NCI-H510A (cell line): ENCODE measurements at regions not wholly inside any gene's neighbourhood (a gene's known extent, or its start where the extent isn't known, plus 50 kb on each side); places are given as distances from the start of the nearest gene placed in this dataset.
A peak's percentile ranks its signal among the peaks of the same experiment; 100 is the strongest.
"Not testable (repeated sequence)": the region's sequence is repeated elsewhere in the genome, so short reads cannot be mapped to it uniquely, and the experiment has no call there.

ENCODE experiments used
- DNase-seq: peaks from one replicate; lab custom pipeline; 2025; lab: John Stamatoyannopoulos, UW

- no peak for DNase-seq
Measured at GRCh38 chr9:75197561-75197960, 109.2 kb downstream of the OSTF1 start.

- no peak for DNase-seq
Measured at GRCh38 chr9:75198436-75198835, 110.1 kb downstream of the OSTF1 start.

GRCh38 chr9:75200892-75201470 lies 112.7 kb downstream of the OSTF1 start:
- DNase-seq = peak; percentile 7

GRCh38 chr9:75201480-75202209 lies 113.3 kb downstream of the OSTF1 start:
- no peak for DNase-seq

DNA sequence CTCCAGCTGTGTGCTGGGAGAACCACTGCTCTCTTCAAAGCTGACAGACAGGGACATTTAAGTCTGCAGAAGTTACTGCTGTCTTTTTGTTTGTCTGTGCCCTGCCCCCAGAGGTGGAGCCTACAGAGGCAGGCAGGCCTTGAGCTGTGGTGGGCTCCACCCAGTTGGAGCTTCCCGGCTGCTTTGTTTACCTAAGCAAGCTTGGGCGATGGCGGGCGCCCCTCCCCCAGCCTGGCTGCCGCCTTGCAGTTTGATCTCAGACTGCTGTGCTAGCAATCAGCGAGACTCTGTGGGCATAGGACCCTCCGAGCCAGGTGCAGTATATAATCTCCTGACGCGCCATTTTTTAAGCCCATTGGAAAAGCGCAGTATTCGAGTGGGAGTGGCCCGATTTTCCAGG lies 119.7 kb downstream of the OSTF1 start:
- DNase-seq = not testable (repeated sequence)

- DNase-seq = no peak
Measured at GRCh38 chr9:75210215-75210614, 121.9 kb downstream of the OSTF1 start.

DNA sequence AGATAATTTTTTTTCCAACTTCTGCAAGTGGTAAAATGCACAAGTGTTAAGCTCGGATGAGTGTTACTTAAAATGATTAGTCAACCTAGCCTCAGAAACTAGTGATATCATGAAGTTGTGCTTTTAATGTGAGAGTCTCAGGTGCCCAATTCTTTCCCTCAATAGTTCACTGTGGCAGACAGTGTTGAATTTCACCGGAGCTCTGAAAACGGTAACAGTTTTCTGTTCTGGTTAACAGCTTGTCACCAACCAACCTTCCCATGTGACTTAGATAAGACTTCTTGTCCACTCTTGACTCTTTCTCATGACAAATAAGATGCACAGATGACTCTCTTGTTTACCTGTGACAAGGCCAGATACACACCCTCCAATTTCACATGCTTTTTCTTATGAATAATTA lies 125.5 kb downstream of the OSTF1 start:
- no peak for DNase-seq

DNA sequence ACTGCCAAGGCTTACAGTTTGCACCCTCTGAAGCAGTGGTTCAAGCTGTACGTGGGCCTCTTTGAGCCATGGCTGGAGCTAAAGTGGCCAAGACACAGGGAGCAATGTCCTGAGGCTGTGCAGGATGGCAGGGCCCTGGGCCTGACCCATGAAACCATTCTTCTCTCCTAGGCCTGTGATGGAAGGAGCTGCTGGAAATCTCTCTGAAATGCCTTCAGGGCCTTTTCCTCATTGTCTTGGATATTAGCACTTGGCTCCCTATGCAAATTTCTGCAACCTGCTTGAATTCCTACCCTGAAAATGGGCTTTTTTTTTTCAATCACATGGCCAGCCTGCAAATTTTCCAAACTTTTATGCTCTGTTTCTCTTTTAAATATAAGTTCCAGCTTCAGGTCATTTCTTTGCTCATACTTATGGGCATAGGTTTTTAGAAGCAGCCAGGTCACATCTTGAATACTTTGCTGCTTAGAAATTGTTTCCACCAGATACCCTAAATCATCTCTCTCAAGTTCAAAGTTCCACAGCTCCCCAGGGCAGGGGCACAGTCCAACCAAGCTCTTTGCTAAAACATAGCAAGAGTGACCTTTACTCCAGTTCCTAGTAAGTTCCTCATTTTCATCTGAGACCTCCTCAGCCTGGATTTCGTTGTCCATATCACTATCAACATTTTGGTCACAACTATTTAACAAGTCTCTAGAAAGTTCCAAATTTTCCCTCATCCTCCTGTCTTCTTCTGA lies 138.3 kb downstream of the OSTF1 start:
- DNase-seq = no peak

- no peak for DNase-seq
Measured at GRCh38 chr9:75228893-75229292, 140.6 kb downstream of the OSTF1 start.

- peak; percentile 47 for DNase-seq
Measured at GRCh38 chr9:75229605-75230332, 141.5 kb downstream of the OSTF1 start.

DNA sequence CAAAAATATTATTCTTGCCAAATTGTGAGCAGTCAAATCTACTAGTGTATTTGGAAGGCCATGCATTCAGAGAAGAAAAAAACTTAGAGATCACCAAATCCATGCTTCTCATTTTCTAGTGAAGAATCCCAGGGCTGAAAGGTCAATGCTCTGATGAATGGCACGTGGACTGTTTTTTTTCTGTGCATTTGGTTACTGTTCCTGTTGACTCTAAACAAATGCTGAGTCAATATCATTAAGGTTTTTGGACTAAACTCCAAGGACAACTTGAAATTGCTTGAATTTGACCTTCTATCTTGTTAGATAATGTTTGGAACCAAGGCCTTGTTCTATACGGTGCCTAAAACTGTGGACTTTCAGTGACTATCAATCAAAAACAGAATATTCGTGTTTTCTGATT lies 142.2 kb downstream of the OSTF1 start:
- DNase-seq = no peak

DNA sequence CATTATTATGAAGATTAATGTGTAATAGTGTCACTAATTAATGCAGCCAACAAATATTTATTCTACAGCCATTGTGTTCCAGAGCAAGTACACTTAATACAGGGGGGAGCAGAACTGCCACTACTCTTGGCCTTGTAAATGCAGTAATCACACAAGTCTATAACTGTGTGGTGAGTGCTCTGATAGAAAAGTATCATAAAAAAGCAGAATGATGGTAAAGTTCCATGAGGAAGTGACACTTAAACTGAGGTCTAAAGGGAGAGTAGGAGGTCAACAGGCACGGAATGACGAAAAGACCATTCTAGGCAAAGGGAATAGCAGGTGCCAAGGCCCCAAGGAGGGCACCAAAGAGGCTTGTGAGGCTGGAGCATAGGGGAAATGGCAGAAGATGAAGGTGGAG lies 142.9 kb downstream of the OSTF1 start:
- no peak for DNase-seq

DNA sequence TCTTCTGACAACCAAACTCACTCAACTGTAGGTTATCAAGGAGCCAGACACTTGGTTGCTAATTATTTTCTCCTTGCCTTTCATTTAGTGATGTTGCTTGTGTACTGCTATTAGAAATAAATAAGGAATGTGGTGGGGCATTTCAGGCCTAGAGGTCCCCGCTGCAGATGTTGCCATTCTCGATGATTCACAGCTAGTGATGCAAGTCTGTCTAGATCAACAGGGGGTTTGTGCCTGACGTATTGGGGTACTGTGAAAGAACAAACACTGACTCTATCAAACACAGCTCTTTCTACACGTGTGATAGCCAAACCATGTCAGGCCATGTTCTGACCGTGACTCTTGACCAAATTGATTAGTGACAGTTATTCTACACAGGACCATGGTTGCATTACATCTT lies 144.7 kb downstream of the OSTF1 start:
- DNase-seq = no peak

- peak; percentile 4 for DNase-seq
Measured at GRCh38 chr9:75235632-75236031, 147.3 kb downstream of the OSTF1 start.

DNA sequence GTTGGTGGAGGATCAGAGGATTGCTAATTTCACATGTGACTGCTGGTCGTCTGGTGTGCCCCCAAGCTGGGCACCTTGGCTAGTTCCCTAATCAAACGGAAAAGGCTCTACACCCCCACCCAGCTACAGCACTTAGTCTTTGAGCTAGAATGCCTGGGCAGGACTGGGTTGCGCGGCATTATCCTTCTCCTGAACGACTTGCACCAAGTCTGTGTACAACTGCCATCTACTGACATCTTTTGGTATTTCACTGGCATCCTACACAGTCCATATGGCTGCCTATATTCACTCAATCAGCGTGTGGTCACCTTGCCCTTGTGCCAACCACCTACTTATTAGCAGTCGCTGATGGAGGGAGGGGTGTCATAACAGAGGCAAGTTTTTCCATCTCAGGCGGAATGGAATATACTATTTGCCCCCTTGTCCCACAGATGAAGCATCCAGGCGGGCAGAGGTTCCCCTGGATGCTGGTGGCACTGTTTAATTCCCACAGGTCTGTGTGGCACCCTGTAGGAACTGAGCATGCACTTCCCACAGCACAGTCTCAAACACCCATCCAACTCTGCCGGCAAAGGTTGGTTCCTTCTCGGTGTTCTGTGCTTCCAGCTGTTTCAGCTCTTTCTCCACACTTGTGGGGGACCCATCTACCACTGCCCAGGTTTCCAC lies 150.1 kb downstream of the OSTF1 start:
- peak; percentile 22 for DNase-seq

GRCh38 chr9:75239176-75239575 lies 150.9 kb downstream of the OSTF1 start:
- peak; percentile 54 for DNase-seq

GRCh38 chr9:75242426-75242825 lies 154.1 kb downstream of the OSTF1 start:
- DNase-seq = no peak

DNA sequence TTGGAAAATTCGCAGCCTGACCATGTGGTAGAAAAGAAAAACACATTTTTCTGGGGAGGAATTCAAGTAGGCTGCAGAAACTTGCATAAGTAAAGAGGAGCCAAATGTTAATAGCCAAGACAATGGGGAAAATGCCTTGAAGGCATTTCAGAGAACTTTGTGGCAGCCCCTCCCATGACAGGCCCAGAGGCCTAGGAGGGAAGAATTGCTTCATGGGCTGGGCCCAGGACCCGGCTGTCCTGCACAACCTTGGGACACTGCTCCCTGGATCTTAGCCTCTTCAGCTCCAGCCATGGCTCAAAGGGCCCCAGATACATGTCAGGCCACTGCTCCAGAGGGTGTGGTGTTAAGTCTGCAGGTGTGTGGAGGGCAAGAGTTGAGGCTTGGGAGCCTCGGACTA lies 158.6 kb downstream of the OSTF1 start:
- DNase-seq = no peak

- peak; percentile 4 for DNase-seq
Measured at GRCh38 chr9:75265525-75265972, 177.2 kb downstream of the OSTF1 start.

DNA sequence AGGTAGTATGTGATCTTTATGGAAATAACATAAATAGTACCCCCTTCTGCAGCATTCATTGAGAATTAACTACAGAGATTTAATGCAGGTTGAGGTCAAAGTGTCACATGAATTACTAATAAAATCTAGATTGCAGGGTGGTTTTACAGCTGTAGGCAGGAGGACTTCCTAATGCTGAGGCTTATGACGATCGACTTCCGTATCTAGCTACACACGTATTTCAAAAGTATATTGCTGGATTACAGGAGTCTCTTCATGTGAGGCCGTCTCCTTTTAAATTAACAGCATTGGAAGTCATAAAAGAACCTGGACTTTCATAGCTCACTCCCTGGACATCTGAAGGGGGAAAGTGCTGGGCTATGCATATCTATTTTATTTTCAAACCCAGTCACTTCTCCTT lies 180.9 kb downstream of the OSTF1 start:
- no peak for DNase-seq

DNA sequence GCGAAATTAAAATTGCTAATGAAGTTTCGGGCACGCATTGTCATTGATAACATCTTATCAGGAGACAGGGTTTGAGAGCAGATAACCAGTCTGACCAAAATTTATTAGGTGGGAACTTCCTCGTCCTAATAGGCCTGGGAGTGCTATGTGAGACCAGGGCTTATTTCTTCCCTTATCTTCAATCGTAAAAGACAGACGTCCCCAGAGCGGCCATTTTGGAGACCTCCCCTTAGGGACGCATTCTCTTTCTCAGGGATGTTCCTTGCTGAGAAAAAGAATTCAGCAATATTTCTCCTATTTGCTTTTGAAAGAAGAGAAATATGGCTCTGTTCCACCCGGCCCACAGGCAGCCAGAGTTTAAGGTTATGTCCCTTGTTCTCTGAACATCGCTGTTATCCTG lies 184.7 kb downstream of the OSTF1 start:
- not testable (repeated sequence) for DNase-seq

- DNase-seq = no peak
Measured at GRCh38 chr9:75274781-75275180, 186.5 kb downstream of the OSTF1 start.
